Myocyte (in vitro differentiated cells): ENCODE measurements at regions not wholly inside any gene's neighbourhood (a gene's known extent, or its start where the extent isn't known, plus 50 kb on each side); places are given as distances from the start of the nearest gene placed in this dataset.
"Not testable (repeated sequence)": the region's sequence is repeated elsewhere in the genome, so short reads cannot be mapped to it uniquely, and the experiment has no call there.

Source experiments
- DNase-seq: peaks from one replicate; pipeline ENCODE4 v3.0.0-alpha.2; 2012; ENCODE audit warnings: low read depth

GRCh38 chr2:59378127-59378526 lies 1137.0 kb upstream of the FANCL start:
- no peak for DNase-seq

GRCh38 chr2:59366288-59366687 lies 1125.2 kb upstream of the FANCL start:
- no peak for DNase-seq

- no peak for DNase-seq
Measured at GRCh38 chr2:59354498-59354897, 1113.4 kb upstream of the FANCL start.

DNA sequence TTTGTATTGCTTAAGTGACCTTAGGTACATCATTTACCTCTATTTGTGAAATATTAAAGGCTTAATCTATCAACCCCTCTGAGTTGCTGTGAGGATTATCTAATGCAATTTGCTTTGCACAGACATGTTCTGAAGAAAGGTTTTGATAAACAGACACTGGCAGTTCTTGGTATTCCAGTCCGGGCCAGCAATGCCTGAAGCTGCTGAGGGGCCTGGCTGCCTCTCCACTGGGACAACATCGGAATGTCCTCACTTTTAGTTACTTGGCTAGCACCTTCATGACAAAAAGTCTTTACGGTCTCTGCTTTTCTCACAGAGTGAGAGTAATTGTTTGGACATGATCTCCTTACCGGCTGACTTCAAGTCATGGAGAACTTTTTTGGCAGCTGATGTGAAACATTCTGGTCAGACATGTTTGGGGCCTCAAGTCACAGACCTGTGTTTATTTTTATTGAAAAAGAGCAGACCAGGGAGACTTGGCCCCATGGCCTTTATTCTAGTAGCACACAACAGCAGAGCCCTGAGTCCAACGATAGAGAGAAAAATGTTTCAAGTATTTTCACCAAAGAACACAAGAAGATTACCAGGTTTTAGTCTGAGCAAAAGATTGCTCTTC lies 1112.3 kb upstream of the FANCL start:
- DNase-seq, result no peak

DNA sequence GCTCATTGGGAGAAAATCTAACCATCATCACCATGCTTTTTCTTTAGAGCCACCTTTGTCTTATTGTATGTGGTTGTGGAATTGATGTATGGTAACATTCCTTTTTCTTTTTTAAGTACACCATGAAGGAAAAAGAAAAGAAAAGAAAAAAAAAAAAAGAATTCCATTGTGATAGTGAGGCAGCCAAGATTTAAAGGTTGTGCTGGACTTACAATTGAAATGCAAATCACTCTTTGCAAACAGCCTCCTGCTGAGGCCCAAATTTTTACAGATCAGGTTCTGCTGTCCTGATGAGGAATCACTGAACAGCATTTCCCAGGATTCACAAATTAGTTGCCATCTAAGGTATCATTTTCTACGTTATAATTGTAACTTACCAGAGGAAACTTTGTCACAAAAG lies 1101.0 kb upstream of the FANCL start:
- no peak for DNase-seq

- no peak for DNase-seq
Measured at GRCh38 chr2:59339837-59340207, 1098.7 kb upstream of the FANCL start.

DNA sequence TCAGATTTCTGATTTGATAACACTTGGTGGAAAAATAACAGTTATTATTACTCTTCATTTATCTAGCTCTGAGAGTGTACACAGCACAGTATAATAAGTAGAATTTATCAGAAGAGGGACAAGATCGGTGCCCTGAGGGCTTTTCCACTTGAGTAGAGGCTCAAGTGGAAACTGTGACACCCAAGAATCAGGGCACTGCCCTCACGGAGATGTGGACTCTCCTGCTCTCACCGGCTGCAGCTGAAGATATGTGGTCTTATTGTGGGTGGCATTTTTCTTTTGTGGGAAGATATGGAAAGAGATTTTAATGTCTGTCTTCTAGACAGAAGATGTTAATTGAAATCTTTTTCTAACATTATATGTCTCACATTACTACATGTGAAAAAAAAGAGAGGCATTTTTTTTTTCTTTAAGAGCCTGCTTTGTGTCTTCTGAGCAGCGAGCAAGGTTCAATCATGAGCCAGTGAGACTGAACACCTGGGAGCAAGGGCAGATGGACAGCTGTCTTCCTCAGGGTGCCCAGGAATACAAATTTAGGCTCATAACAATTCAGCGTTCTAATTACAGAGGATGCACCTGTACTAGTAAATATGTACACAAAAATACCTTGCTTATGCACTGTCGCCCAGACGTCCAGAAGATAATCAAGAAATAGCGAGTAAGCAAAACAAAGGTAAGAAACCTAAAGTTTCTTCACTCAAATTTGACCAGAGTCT lies 1098.2 kb upstream of the FANCL start:
- DNase-seq, result no peak

- no peak for DNase-seq
Measured at GRCh38 chr2:59333007-59333406, 1091.9 kb upstream of the FANCL start.

- not testable (repeated sequence) for DNase-seq
Measured at GRCh38 chr2:59326581-59327365, 1085.6 kb upstream of the FANCL start.

- DNase-seq, result no peak
Measured at GRCh38 chr2:59322870-59323269, 1081.7 kb upstream of the FANCL start.

- no peak for DNase-seq
Measured at GRCh38 chr2:59322005-59322404, 1080.9 kb upstream of the FANCL start.

DNA sequence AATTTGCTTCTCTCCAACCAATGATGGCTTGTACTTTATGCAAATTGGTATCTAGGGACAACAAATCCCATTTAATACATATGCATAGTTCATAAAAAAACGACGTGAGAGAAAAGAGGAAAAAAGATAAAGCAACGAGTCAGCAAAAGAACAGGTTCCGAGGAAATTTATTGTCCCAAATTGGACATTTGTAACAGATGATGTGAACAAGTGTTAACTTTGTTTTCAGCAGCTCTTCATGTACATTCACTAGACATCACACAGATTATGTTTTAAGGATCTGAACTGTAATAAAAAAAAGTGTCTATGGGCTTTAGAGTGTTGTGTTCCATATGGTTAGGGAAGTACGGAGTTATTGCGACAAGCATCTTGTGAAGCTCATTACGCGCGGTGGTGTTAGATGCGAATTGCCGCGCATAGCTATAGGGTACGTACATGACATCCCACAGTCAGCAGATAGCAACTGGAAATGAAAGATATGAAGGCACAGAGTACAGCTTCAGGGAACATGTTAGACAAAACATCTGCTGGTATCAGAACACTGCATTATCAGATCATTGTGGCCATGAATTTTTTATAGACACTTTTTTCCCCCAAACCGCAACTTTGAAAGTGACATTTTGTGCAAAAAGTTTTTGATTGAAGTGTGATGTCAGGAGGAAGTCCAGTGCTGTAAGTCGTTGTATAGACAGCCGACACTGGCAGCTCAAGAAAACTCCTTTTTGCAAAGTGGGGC lies 1073.1 kb upstream of the FANCL start:
- no peak for DNase-seq

DNA sequence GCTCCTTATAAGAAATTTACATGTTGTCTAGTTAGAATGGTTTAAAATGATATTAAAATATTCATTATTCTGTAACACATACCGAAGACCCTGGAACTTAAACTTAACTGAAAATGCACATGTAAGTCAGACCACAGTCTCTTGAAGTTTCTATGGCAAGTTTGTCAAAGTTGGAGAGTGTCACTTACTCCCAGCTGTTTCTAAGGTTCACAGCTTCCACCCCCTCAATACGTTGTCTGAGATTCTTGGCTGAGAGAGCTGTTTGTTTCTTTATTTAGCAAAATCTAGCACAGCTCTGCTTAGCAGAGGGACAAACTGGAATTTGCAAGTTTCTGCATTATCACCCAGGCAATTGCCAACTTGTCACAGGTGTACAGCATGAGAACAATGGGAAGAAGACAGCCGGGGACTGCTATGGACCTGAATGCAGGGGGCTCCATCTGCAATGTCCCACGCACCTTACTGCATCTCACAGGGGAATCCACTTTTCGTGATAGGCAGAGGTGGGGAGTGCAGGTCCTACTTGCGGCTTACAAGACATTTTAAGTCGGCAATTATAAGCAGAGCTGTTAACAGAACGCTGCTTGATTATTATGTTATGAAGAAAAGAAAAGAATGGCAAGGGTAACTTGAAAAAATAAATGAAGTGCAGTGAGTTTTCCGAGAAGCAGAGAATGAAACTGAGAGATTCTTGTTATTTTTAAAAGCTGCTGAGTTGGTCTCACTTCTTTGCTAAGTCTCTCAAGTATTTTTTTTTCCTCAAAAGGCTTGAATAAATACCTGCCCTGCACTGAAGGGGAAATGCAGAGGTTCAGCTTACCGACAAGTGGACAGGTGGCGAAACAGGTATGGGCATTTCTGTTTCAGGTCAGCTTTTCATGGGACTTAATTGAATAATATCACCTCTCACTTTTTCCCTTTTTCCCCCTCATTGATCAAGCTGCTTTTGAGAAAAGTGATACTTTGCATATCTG lies 1072.1 kb upstream of the FANCL start:
- no peak for DNase-seq

GRCh38 chr2:59312029-59312428 lies 1070.9 kb upstream of the FANCL start:
- no peak for DNase-seq

GRCh38 chr2:59308108-59308507 lies 1067.0 kb upstream of the FANCL start:
- DNase-seq, result no peak

GRCh38 chr2:59307196-59307595 lies 1066.1 kb upstream of the FANCL start:
- no peak for DNase-seq

DNA sequence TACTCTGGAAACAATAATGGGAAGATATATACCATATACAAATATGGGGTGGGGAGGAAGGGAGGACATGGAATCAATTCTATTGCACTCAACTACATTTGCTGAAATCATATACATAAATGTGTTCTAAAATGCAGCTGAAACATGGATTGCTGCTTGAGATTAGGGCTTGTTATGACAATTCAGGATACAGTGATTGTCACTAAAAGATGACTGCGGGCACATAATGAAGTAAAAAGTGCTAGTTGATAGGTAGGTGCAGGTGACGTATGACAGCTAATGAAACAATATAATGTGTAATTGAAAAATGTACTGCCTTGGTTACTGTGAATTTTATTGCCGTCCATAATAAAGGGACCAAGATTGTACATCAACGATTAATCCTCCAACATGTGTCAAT lies 1062.1 kb upstream of the FANCL start:
- no peak for DNase-seq

DNA sequence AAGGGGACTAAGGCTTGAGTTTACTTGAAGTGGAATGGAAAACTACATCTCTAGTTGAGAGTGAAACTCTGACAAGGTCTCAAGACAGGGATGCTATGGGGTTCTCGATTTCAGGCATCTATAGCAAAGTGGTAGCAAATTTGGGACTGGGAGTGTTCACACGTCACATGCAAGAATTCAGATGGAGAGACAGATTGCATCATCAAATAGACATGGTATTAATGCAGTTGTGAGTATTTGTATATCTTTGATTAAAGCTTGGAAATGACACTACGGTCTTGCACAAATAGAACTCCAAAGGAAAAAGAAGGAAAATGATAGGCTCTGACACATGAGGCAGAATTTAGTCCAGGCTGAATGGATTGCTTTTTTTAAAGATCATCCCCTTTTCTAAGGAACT lies 1061.6 kb upstream of the FANCL start:
- DNase-seq, result no peak

DNA sequence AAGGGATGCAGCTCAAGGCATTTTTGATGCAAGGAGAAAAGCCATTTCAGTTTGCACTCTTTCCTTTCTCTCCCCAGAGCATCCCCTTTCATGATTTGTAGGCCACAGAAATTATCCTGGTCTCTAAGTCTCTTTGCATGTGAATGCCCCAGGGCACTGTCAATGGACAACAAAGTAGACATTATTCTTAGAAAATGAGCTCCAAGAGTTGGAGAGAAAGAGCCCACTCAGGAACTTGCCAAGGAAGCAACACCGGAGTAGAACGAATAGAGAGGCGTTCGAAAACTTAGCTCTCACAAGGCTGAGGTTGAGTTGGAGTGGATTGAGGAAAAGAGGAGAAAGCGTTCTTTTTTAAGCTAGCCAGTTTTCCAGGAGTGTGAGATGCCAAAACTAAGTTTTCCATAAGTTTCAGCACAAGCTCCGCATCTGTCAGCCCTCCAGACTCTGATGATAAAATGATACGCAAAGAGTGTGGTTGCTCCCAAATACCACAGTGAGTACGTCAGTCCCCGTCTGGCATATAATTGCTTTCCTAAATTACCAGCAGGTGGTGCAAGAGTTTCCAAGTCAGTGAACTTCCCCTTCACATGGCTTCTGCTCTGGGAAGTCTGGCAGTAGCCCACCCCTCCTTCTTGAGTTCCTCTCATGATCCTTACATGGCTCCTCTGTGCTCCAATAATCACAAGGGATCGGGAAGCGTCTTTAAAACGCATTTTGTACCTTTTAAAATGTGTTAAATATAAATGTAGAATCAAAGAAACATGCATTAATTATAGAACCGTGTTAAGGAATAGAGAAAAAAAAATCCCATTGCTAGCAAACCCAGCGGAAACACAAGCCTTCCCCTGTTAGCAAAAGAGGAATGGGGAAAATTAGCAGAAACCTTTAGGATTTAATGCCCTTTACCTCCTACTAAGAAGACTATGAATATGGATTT lies 1060.6 kb upstream of the FANCL start:
- peak; percentile 28 for DNase-seq
